ENCODE measurements at regions not wholly inside any gene's neighbourhood (a gene's known extent, or its start where the extent isn't known, plus 50 kb on each side); places are given as distances from the start of the nearest gene placed in this dataset.
"Not testable (repeated sequence)": the region's sequence is repeated elsewhere in the genome, so short reads cannot be mapped to it uniquely, and the experiment has no call there.

DNA sequence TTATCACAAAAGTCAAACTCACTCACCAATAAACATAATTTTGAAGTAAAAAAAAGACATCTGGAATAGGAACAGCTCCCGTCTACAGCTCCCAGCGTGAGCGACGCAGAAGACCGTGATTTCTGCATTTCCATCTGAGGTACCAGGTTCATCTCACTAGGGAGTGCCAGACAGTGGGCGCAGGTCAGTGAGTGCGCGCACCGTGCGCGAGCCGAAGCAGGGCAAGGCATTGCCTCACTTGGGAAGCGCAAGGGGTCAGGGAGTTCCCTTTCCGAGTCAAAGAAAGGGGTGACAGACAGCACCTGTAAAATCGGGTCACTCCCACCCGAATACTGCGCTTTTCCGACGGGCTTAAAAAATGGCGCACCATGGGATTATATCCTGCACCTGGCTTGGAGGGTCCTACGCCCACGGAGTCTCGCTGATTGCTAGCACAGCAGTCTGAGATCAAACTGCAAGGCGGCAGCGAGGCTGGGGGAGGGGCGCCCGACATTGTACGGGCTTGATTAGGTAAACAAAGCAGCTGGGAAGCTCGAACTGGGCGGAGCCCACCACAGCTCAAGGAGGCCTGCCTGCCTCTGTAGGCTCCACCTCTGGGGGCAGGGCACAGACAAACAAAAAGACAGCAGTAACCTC, 231.7 kb upstream of the LRRTM4 start:
- not testable (repeated sequence) for H3K36me3 ChIP-seq (ENCODE audit: control insufficient read depth in 3 of 3, insufficient read depth in 2 of 3, low read depth in 1 of 3, low read length in 3 of 3); FAIRE-seq; H3K4me3 ChIP-seq (ENCODE audit: low read depth in 1 of 3, low read length in 3 of 3); H3K27ac ChIP-seq (ENCODE audit: low read depth in 1 of 3, low read length in 2 of 3); DNase-seq; H3K9me3 ChIP-seq (ENCODE audit: control insufficient read depth in 2 of 2, insufficient read depth in 1 of 2, low read depth in 1 of 2, low read length in 1 of 2); H3K27me3 ChIP-seq (ENCODE audit: control insufficient read depth in 3 of 3, insufficient read depth in 3 of 3, low read length in 3 of 3); H3K4me1 ChIP-seq (ENCODE audit: control insufficient read depth in 3 of 3, insufficient read depth in 2 of 3, low read depth in 1 of 3, low read length in 2 of 3)
- 84 to 91% (median 87%) methylated on average over 28 to 30 of the region's 30 CpGs for WGBS, 3 donors

DNA sequence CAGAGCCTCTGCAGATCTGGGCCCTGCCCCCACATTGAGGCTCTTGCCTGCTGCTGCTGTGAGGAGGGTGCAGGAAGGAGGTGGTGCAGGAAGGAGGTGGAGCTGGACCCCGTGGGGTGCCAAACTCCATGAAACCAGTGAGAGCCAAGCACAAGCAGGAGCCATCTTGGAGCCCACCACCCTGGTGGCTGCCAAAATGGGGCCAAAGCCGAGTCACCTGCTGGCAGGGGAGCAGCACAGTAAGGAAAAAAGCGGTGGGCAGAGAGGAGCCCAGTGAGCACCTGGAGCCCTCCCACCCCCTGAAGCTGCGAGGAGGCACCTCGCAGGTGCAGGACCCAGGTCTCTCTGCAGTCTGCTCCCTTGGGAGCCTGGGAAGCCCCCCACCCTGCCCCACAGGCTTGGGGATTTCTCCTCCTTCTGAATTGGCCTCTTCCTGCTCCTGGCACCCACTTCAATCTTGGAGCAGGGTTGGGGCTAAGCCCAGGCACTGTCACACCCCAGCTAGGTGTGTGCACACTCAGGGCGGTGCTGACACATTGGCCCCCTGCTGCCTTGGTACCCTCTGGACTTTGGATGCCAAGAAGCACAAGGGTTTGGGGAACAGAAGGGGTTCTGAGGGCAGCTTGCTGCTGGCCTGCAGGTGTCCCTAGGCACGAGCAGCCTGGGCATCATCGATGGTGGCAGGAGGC, 245.4 kb upstream of the LRRTM4 start:
- Histone ChIP-seq H3K27ac (ENCODE audit: low read depth in 1 of 3, low read length in 2 of 3) (no peak overlapping the region), H3K4me3 (ENCODE audit: low read depth in 1 of 3, low read length in 3 of 3) (no peak overlapping the region), H3K27me3 (ENCODE audit: control insufficient read depth in 3 of 3, insufficient read depth in 3 of 3, low read length in 3 of 3) (no peaks in the 10 kb centered on the region), H3K36me3 (ENCODE audit: control insufficient read depth in 3 of 3, insufficient read depth in 2 of 3, low read depth in 1 of 3, low read length in 3 of 3) (no peaks in the 10 kb centered on the region), H3K4me1 (ENCODE audit: control insufficient read depth in 3 of 3, insufficient read depth in 2 of 3, low read depth in 1 of 3, low read length in 2 of 3) (no peaks in the 10 kb centered on the region), H3K9me3 (ENCODE audit: control insufficient read depth in 2 of 2, insufficient read depth in 1 of 2, low read depth in 1 of 2, low read length in 1 of 2) (peaks cover 0 to 6% of the 10 kb centered on the region in 2 donors)
- WGBS, 3 donors: 77 to 81% (median 80%) methylated on average over 7 to 8 of the region's 8 CpGs
- FAIRE-seq: no peak
- no peak for DNase-seq

DNA sequence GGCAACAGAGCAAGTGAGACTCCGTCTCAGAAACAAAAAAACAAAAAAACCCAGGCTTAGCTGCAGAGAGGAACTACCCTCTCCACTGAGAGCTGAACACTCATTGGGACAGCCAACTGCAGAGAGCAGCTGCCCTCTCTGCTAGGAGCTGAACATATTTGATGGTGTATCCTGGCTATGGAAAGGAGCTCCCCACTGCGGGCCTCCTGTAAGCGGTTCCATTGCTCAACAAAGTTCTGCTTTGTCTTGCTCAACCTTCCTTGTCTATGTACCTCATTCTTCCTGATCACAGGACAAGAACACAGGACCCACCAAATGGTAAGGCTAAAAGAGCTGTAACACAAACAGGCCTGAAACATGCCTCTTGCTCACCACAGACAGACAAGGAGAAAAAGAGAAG, 246.3 kb upstream of the LRRTM4 start:
- DNase-seq (no peak), FAIRE-seq (no peak)
- no peak overlapping the region for H3K27ac ChIP-seq (ENCODE audit: low read depth in 1 of 3, low read length in 2 of 3)
- no peak overlapping the region for H3K4me3 ChIP-seq (ENCODE audit: low read depth in 1 of 3, low read length in 3 of 3)
- H3K4me1 ChIP-seq (ENCODE audit: control insufficient read depth in 3 of 3, insufficient read depth in 2 of 3, low read depth in 1 of 3, low read length in 2 of 3): no peaks in the 10 kb centered on the region
- no peaks in the 10 kb centered on the region for H3K36me3 ChIP-seq (ENCODE audit: control insufficient read depth in 3 of 3, insufficient read depth in 2 of 3, low read depth in 1 of 3, low read length in 3 of 3)
- H3K9me3 ChIP-seq (ENCODE audit: control insufficient read depth in 2 of 2, insufficient read depth in 1 of 2, low read depth in 1 of 2, low read length in 1 of 2): peaks cover 0 to 12% of the 10 kb centered on the region in 2 donors
- no peaks in the 10 kb centered on the region for H3K27me3 ChIP-seq (ENCODE audit: control insufficient read depth in 3 of 3, insufficient read depth in 3 of 3, low read length in 3 of 3)
- 70 to 87% (median 70%) methylated on average over 3 of the region's 3 CpGs for whole genome bisulfite sequencing, 3 donors

DNA sequence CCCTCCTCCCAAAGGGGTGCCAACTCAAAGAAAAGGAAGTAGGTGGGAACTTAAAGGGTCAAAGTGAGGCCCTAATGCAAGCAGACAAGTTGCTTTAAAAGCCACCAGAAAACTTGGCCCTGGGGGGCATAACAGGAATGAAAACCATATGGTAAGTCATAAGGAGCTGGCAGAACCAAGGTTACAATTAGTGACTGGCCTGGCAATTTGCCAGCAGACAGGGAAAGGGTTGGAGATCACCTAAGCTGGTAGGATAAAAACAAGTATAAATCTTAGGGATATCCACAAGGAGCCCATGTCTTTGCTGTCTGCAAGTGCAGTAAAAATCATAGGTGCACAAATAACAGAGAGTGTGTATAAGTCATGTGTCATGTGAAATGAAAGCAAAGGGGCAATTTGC, 256.7 kb upstream of the LRRTM4 start:
- H3K4me1 ChIP-seq (ENCODE audit: control insufficient read depth in 3 of 3, insufficient read depth in 2 of 3, low read depth in 1 of 3, low read length in 2 of 3): no peaks in the 10 kb centered on the region
- no peak overlapping the region for H3K27ac ChIP-seq (ENCODE audit: low read depth in 1 of 3, low read length in 2 of 3)

DNA sequence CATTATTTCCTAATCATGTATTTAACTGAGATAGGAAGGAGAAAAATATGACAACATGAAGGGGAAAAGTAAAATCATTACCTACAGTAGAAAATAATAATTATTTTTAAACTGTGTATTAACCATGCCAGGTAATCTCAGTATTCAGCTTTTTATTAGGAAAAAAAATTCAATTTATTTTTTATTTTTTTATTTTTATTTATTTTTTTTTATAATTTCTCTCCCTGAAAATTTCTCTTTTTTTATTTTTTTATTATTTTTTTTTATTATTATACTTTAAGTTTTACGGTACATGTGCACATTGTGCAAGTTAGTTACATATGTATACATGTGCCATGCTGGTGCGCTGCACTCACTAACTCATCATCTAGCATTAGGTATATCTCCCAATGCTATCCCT, 271.3 kb upstream of the LRRTM4 start:
- not testable (repeated sequence) for FAIRE-seq; H3K4me3 ChIP-seq (ENCODE audit: low read depth in 1 of 3, low read length in 3 of 3); DNase-seq; H3K4me1 ChIP-seq (ENCODE audit: control insufficient read depth in 3 of 3, insufficient read depth in 2 of 3, low read depth in 1 of 3, low read length in 2 of 3); H3K27ac ChIP-seq (ENCODE audit: low read depth in 1 of 3, low read length in 2 of 3); H3K9me3 ChIP-seq (ENCODE audit: control insufficient read depth in 2 of 2, insufficient read depth in 1 of 2, low read depth in 1 of 2, low read length in 1 of 2); H3K27me3 ChIP-seq (ENCODE audit: control insufficient read depth in 3 of 3, insufficient read depth in 3 of 3, low read length in 3 of 3); H3K36me3 ChIP-seq (ENCODE audit: control insufficient read depth in 3 of 3, insufficient read depth in 2 of 3, low read depth in 1 of 3, low read length in 3 of 3)
- 94 to 98% (median 98%) methylated on average over 2 of the region's 2 CpGs for WGBS, 3 donors

More for the DNA sequence above, 256.7 kb upstream of the LRRTM4 start:
- no peak for DNase-seq
- Histone ChIP-seq H3K4me3 (ENCODE audit: low read depth in 1 of 3, low read length in 3 of 3) (no peak overlapping the region), H3K9me3 (ENCODE audit: control insufficient read depth in 2 of 2, insufficient read depth in 1 of 2, low read depth in 1 of 2, low read length in 1 of 2) (peaks cover 0 to 3% of the 10 kb centered on the region in 2 donors), H3K27me3 (ENCODE audit: control insufficient read depth in 3 of 3, insufficient read depth in 3 of 3, low read length in 3 of 3) (no peaks in the 10 kb centered on the region), H3K36me3 (ENCODE audit: control insufficient read depth in 3 of 3, insufficient read depth in 2 of 3, low read depth in 1 of 3, low read length in 3 of 3) (no peaks in the 10 kb centered on the region)
- FAIRE-seq: no peak

DNA sequence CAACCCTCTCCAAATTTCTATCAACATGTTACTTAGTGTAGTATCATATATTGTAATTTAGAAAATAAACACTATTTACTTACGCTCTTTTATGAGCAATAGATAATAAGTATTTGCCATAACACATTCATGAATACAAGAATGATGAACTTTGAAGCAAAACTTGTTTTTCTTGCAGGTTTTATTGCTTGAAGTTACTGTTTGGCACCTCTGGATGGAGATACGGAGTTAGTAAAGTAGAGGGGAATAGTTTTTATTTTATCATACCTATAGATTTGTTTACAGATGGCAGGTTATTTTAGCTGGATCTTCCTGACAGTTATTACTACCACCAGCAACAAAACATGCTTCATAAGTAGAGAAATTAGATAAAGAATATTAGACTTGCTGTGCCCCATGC, 274.2 kb upstream of the LRRTM4 start:
- no peak for FAIRE-seq
- no peaks in the 10 kb centered on the region for H3K9me3 ChIP-seq (ENCODE audit: control insufficient read depth in 2 of 2, insufficient read depth in 1 of 2, low read depth in 1 of 2, low read length in 1 of 2)
- no peaks in the 10 kb centered on the region for H3K4me1 ChIP-seq (ENCODE audit: control insufficient read depth in 3 of 3, insufficient read depth in 2 of 3, low read depth in 1 of 3, low read length in 2 of 3)
- H3K36me3 ChIP-seq (ENCODE audit: control insufficient read depth in 3 of 3, insufficient read depth in 2 of 3, low read depth in 1 of 3, low read length in 3 of 3): no peaks in the 10 kb centered on the region
- H3K27me3 ChIP-seq (ENCODE audit: control insufficient read depth in 3 of 3, insufficient read depth in 3 of 3, low read length in 3 of 3): no peaks in the 10 kb centered on the region
- DNase-seq: no peak
- WGBS, 3 donors: 16 to 56% (median 34%) methylated on average over 2 of the region's 2 CpGs
- no peak overlapping the region for H3K4me3 ChIP-seq (ENCODE audit: low read depth in 1 of 3, low read length in 3 of 3)
- H3K27ac ChIP-seq (ENCODE audit: low read depth in 1 of 3, low read length in 2 of 3): no peak overlapping the region

DNA sequence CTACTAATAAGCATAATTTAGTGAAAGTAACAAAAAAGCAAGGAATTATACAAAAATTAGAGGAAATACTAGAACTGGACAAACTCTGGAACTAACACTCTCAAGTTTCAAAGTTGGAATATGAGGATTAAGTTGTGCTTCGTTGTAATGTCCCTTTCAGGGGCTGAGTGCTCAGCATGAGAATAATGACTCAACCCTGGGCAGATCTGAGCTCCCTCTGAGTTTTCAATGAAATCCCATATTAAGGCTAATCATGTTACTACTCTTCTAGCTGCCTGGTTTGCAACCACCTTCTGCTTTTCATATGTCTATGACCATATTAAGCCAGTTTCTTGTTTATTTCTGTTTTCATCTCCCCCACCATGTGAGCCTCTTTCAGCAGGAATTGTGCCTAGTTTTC, 274.9 kb upstream of the LRRTM4 start:
- no peak overlapping the region for H3K27ac ChIP-seq (ENCODE audit: low read depth in 1 of 3, low read length in 2 of 3)
- FAIRE-seq (no peak), DNase-seq (no peak)
- H3K4me1 ChIP-seq (ENCODE audit: control insufficient read depth in 3 of 3, insufficient read depth in 2 of 3, low read depth in 1 of 3, low read length in 2 of 3): no peaks in the 10 kb centered on the region
- no peaks in the 10 kb centered on the region for H3K9me3 ChIP-seq (ENCODE audit: control insufficient read depth in 2 of 2, insufficient read depth in 1 of 2, low read depth in 1 of 2, low read length in 1 of 2)
- H3K36me3 ChIP-seq (ENCODE audit: control insufficient read depth in 3 of 3, insufficient read depth in 2 of 3, low read depth in 1 of 3, low read length in 3 of 3): no peaks in the 10 kb centered on the region
- WGBS, 3 donors: 27 to 31% (median 29%) methylated on average over 1 of the region's 1 CpG
- H3K27me3 ChIP-seq (ENCODE audit: control insufficient read depth in 3 of 3, insufficient read depth in 3 of 3, low read length in 3 of 3): no peaks in the 10 kb centered on the region
- H3K4me3 ChIP-seq (ENCODE audit: low read depth in 1 of 3, low read length in 3 of 3): no peak overlapping the region

DNA sequence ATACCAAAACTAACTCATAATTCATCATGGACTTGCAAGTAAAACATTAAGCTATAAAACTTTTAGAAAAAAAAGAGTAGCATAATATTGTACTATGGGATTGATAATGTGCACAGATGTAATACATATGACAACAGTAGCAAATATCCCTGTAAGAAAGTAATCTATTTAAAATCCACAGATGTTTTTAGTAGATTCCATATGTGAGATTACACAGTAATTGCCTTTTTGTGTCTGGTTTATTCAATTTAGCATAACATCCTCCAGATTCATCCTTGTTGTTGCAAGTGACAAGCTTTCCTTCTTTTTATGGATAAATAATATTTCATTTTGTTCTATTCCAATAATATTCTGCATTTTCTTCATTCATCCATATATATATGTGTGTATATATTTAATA, 278.2 kb upstream of the LRRTM4 start:
- Histone ChIP-seq H3K4me1 (ENCODE audit: control insufficient read depth in 3 of 3, insufficient read depth in 2 of 3, low read depth in 1 of 3, low read length in 2 of 3) (no peaks in the 10 kb centered on the region), H3K4me3 (ENCODE audit: low read depth in 1 of 3, low read length in 3 of 3) (no peak overlapping the region), H3K9me3 (ENCODE audit: control insufficient read depth in 2 of 2, insufficient read depth in 1 of 2, low read depth in 1 of 2, low read length in 1 of 2) (no peaks in the 10 kb centered on the region), H3K27me3 (ENCODE audit: control insufficient read depth in 3 of 3, insufficient read depth in 3 of 3, low read length in 3 of 3) (no peaks in the 10 kb centered on the region), H3K36me3 (ENCODE audit: control insufficient read depth in 3 of 3, insufficient read depth in 2 of 3, low read depth in 1 of 3, low read length in 3 of 3) (no peaks in the 10 kb centered on the region), H3K27ac (ENCODE audit: low read depth in 1 of 3, low read length in 2 of 3) (no peak overlapping the region)
- no peak for FAIRE-seq
- DNase-seq: no peak

Data from small intestine (tissue), 7 donors.